IMR-90 (cell line): ENCODE measurements at regions not wholly inside any gene's neighbourhood (a gene's known extent, or its start where the extent isn't known, plus 50 kb on each side); places are given as distances from the start of the nearest gene placed in this dataset.

Experiments
- ATAC-seq: fragments of 200-7000 bp; cut with Tn5 transposase; 2 replicates; pipeline ENCODE4 v1.9.1; 2020; ENCODE audit warnings: low read depth, mild to moderate bottlenecking, moderate library complexity
- BruUV-seq: library from RNA; stranded (reverse); fragments of 400-500 nt; replicated peaks from 2 replicates; lab custom pipeline; 2021; lab: Mats Ljungman, UMichigan
- CTCF ChIA-PET: fragments of 300-600 bp; formaldehyde crosslinking; extraction: SDS; loops from one replicate; lab custom pipeline; 2021; ENCODE audit warnings: antibody characterized with exemption; lab: Yijun Ruan, JAX
- POLR2A ChIA-PET: fragments of 300-600 bp; sonication (Branson Sonifier 250); formaldehyde crosslinking; loops from one replicate; lab custom pipeline; 2022; ENCODE audit warnings: antibody characterized with exemption; ENCODE audit not compliant: unreplicated experiment; lab: Charles Lee
- DNase-seq: peaks from one replicate; pipeline ENCODE4 v3.0.0; 2013
- H2AFZ ChIP-seq: replicated peaks from 2 replicates; pipeline ENCODE3; 2013; ENCODE audit warnings: low read length, mild to moderate bottlenecking; ENCODE audit not compliant: poor library complexity
- H2AK5ac ChIP-seq: 2 replicates; pipeline ENCODE4 v1.6.1; 2013; ENCODE audit warnings: low read depth, low read length, inconsistent platforms
- H2AK9ac ChIP-seq: replicated peaks from 2 replicates; pipeline ENCODE3; 2013; ENCODE audit warnings: mild to moderate bottlenecking, low read depth, low read length, moderate library complexity; ENCODE audit not compliant: poor library complexity
- H2BK120ac ChIP-seq: 2 replicates; pipeline ENCODE4 v1.6.1; 2013; ENCODE audit warnings: low read depth, low read length, inconsistent platforms
- H2BK15ac ChIP-seq: 3 replicates; pipeline ENCODE4 v1.6.1; 2013; ENCODE audit warnings: low read depth, low read length, inconsistent platforms
- H2BK20ac ChIP-seq: 2 replicates; pipeline ENCODE4 v1.6.1; 2013; ENCODE audit warnings: low read depth, mild to moderate bottlenecking, inconsistent platforms, low read length, moderate library complexity
- H2BK5ac ChIP-seq: 2 replicates; pipeline ENCODE4 v1.6.1; 2013; ENCODE audit warnings: mild to moderate bottlenecking, low read depth, low read length, inconsistent platforms; ENCODE audit not compliant: poor library complexity, severe bottlenecking
- H3K14ac ChIP-seq: replicated peaks from 2 replicates; pipeline ENCODE4 v1.6.1; 2013; ENCODE audit warnings: low read depth, low read length, inconsistent platforms
- H3K18ac ChIP-seq: 2 replicates; pipeline ENCODE4 v1.6.1; 2013; ENCODE audit warnings: low read depth, low read length, control low read depth
- H3K23ac ChIP-seq: 2 replicates; pipeline ENCODE4 v1.6.1; 2013; ENCODE audit warnings: low read depth, low read length, inconsistent platforms
- H3K27ac ChIP-seq: 2 replicates; pipeline ENCODE4 v1.5.1; 2013; ENCODE audit warnings: mild to moderate bottlenecking, control low read depth, low read length; ENCODE audit not compliant: insufficient read depth
- H3K27me3 ChIP-seq: 2 replicates; pipeline ENCODE4 v1.6.1; 2013; ENCODE audit warnings: low read length; ENCODE audit not compliant: control insufficient read depth, insufficient read depth
- H3K36me3 ChIP-seq: 2 replicates; pipeline ENCODE4 v1.6.1; 2013; ENCODE audit warnings: low read length, mixed read lengths; ENCODE audit not compliant: control insufficient read depth, insufficient read depth
- H3K4ac ChIP-seq: 2 replicates; pipeline ENCODE4 v1.6.1; 2013; ENCODE audit warnings: low read depth, low read length, inconsistent platforms
- H3K4me1 ChIP-seq: 2 replicates; pipeline ENCODE4 v1.6.1; 2013; ENCODE audit warnings: low read length, mixed read lengths; ENCODE audit not compliant: control insufficient read depth, insufficient read depth
- H3K4me2 ChIP-seq: 2 replicates; pipeline ENCODE4 v1.6.1; 2013; ENCODE audit warnings: low read depth, mild to moderate bottlenecking, control low read depth, low read length, moderate library complexity
- H3K4me3 ChIP-seq: 2 replicates; pipeline ENCODE4 v1.5.1; 2013; ENCODE audit warnings: low read depth, mild to moderate bottlenecking, control low read depth, low read length, moderate library complexity; ENCODE audit not compliant: insufficient read depth
- H3K56ac ChIP-seq: 2 replicates; pipeline ENCODE4 v1.6.1; 2013; ENCODE audit warnings: low read length, inconsistent platforms; ENCODE audit not compliant: insufficient read depth; ENCODE audit errors: extremely low read depth
- H3K79me1 ChIP-seq, 2 experiments: 2 replicates each; pipeline ENCODE4 v1.6.1; 2013; ENCODE audit warnings: low read length in 2 of 2, inconsistent platforms in 1 of 2, low read depth in 1 of 2
- H3K9ac ChIP-seq: 2 replicates; pipeline ENCODE4 v1.6.1; 2013; ENCODE audit warnings: low read depth, low read length, control low read depth
- H3K9me1 ChIP-seq: 2 replicates; pipeline ENCODE4 v1.6.1; 2013; ENCODE audit warnings: low read length, inconsistent platforms; ENCODE audit not compliant: insufficient read depth
- H3K9me3 ChIP-seq: 2 replicates; pipeline ENCODE4 v1.6.1; 2013; ENCODE audit warnings: low read length; ENCODE audit not compliant: control insufficient read depth, insufficient read depth
- H4K20me1 ChIP-seq: 2 replicates; pipeline ENCODE4 v1.6.1; 2013; ENCODE audit warnings: low read length, inconsistent platforms; ENCODE audit not compliant: insufficient read depth
- H4K5ac ChIP-seq: 2 replicates; pipeline ENCODE4 v1.6.1; 2013; ENCODE audit warnings: mild to moderate bottlenecking, low read depth, low read length, control low read depth
- H4K8ac ChIP-seq, 2 experiments: 2 replicates each; pipeline ENCODE4 v1.6.1; 2013; ENCODE audit warnings: low read depth in 2 of 2, low read length in 2 of 2, control low read depth in 1 of 2, inconsistent platforms in 1 of 2
- H4K91ac ChIP-seq: 2 replicates; pipeline ENCODE4 v1.6.1; 2013; ENCODE audit warnings: low read depth, low read length, inconsistent platforms; ENCODE audit not compliant: insufficient read depth
- WGBS, 2 experiments: methylation state at CpG; one replicate each; pipeline versions ENCODE4 v1.1.5 to v1.1.7; 2013; ENCODE audit warnings: missing lambda C conversion rate in 2 of 2; ENCODE audit not compliant: insufficient read length in 1 of 2; ENCODE audit errors: extremely low coverage in 2 of 2; 5-methylcytosine and 5-hydroxymethylcytosine counted together
- dilution Hi-C: fragments of 300-500 bp; cut with HindIII; formaldehyde crosslinking; loops from one replicate; pipeline ENCODE4 v1.14.3; 2018; ENCODE audit warnings: low sequenced_read_pairs; ENCODE audit not compliant: unreplicated experiment
- in situ Hi-C: fragments of 300-500 bp; cut with MboI; formaldehyde crosslinking; loops from 3 replicates; pipeline ENCODE4 v1.14.3; 2019; ENCODE audit warnings: low sequenced_read_pairs, inconsistent platforms, mixed read lengths
- intact Hi-C: fragments of 100-400 bp; cut with micrococcal nuclease; formaldehyde crosslinking; loops from 2 replicates; pipeline ENCODE4 v1.10.0; 2022
- TF ChIP-seq, protein P1 (sequence below): conservative IDR thresholded peaks from 2 replicates; pipeline ENCODE4 v1.5.1; 2012; ENCODE audit warnings: mild to moderate bottlenecking, low read depth, low read length, improper control_type of control experiment

DNA sequence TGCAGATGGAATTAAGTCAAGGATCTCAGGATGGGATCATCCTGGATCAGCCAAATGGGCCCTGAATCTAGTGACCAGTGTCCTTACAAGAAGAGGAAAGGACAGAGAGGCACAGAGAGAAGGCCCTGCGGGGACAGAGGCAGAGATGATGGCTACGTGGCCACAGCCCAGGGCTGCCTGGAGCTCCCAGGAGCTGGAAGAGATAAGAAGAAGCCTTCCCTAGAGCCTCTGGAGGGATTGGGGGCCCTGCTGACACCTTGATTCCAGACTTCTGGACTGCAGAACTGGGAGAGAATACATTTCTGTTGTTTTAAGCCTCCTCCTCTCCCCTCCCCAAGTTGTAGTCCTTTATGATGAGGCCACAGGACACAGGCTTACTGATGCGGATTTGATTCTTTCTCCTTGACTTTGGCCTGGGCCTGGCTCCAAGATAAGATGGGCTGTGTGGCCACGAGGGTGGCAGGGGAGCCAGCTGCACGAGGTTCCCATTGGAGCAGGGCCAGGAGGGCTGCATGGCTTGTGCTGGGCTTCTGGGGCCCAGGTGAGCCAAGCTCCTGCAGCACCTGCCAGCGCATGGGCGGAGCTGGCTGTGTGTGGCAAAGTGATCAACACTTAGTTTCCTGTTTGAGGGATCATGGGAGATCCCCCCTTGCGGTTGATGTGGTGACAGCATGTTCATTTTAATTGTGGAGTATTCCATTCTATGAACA, 146.1 kb downstream of the IRF8 start:
- Histone ChIP-seq H3K4me2 (no peak overlapping the region), H3K23ac (no peak overlapping the region), H2BK15ac (no peak overlapping the region), H3K4ac (no peak overlapping the region), H3K18ac (no peak overlapping the region), H2AFZ (no peak overlapping the region), H3K27ac (no peak overlapping the region), H3K36me3 (no peaks in the 10 kb centered on the region), H3K79me1 (no peaks in the 10 kb centered on the region), H4K5ac (no peak overlapping the region), H3K4me3 (no peak overlapping the region), H3K56ac (no peak overlapping the region), H3K4me1 (no peaks in the 10 kb centered on the region; the same call in 1 of the 2 replicates), H4K20me1 (no peaks in the 10 kb centered on the region), H2BK20ac (no peak overlapping the region), H3K14ac (no peak overlapping the region), H2AK5ac (no peak overlapping the region), H3K9me3 (no peaks in the 10 kb centered on the region), H2BK120ac (no peak overlapping the region; the same call in 1 of the 2 replicates), H2AK9ac (no peak overlapping the region), H4K8ac (no peak overlapping the region), H2BK5ac (no peak overlapping the region), H4K91ac (no peak overlapping the region), H3K9ac (no peak overlapping the region), H3K9me1 (no peaks in the 10 kb centered on the region; the same call in 1 of the 2 replicates), H3K27me3 (peaks cover 61% of the 10 kb centered on the region)
- dilution Hi-C loops: no loop called here
- ChIA-PET POLR2A (no interaction called here), CTCF (interaction anchor here (1.0 to 2.0 kb wide), 2 partner anchors 28 to 473 kb away, joined by 3 to 4 read pairs; no protein-coding TSS in a partner anchor)
- intact Hi-C loops: loop anchor here (1.0 kb wide), 1 partner anchor 475 kb away; no protein-coding TSS in a partner anchor
- TF ChIP-seq, protein P1, sequence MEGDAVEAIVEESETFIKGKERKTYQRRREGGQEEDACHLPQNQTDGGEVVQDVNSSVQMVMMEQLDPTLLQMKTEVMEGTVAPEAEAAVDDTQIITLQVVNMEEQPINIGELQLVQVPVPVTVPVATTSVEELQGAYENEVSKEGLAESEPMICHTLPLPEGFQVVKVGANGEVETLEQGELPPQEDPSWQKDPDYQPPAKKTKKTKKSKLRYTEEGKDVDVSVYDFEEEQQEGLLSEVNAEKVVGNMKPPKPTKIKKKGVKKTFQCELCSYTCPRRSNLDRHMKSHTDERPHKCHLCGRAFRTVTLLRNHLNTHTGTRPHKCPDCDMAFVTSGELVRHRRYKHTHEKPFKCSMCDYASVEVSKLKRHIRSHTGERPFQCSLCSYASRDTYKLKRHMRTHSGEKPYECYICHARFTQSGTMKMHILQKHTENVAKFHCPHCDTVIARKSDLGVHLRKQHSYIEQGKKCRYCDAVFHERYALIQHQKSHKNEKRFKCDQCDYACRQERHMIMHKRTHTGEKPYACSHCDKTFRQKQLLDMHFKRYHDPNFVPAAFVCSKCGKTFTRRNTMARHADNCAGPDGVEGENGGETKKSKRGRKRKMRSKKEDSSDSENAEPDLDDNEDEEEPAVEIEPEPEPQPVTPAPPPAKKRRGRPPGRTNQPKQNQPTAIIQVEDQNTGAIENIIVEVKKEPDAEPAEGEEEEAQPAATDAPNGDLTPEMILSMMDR: no peak
- ATAC-seq (no peak), DNase-seq (no peak)
- in situ Hi-C loops: no loop called here
- WGBS, 2 experiments: 100% methylated on average over 2 of the region's 8 CpGs; no CpG with 5 or more reads in 1 of the 2 experiments
- BruUV-seq: no TSS peak
